PC-9 (cell line): ENCODE measurements at regions not wholly inside any gene's neighbourhood (a gene's known extent, or its start where the extent isn't known, plus 50 kb on each side); places are given as distances from the start of the nearest gene placed in this dataset.

Experiments
- BruUV-seq: library from RNA; stranded (reverse); fragments of 400-500 nt; replicated peaks from 2 replicates; lab custom pipeline; 2021; lab: Mats Ljungman, UMichigan
- CTCF ChIA-PET: fragments of 300-600 bp; sonication (Branson Sonifier 250); formaldehyde crosslinking; loops from one replicate; lab custom pipeline; 2022; ENCODE audit warnings: antibody characterized with exemption; lab: Charles Lee
- POLR2A ChIA-PET: fragments of 300-600 bp; sonication (Branson Sonifier 250); formaldehyde crosslinking; loops from one replicate; lab custom pipeline; 2022; ENCODE audit warnings: antibody characterized with exemption; ENCODE audit not compliant: unreplicated experiment; lab: Charles Lee
- DNase-seq, 2 experiments: peaks; one replicate each; pipeline versions ENCODE4 v3.0.0 to v3.0.0-alpha.2; 2015 to 2022; ENCODE audit warnings: mixed read lengths in 1 of 2
- H2AFZ ChIP-seq: fragments of 200-600 bp; sonication (generic); 2 replicates; pipeline ENCODE4 v1.8.1; 2017; ENCODE audit warnings: antibody characterized with exemption
- H3F3A ChIP-seq: fragments of 200-600 bp; sonication (generic); 2 replicates; pipeline ENCODE4 v1.8.1; 2017; ENCODE audit warnings: antibody characterized with exemption, mild to moderate bottlenecking, low read depth; ENCODE audit not compliant: insufficient read depth
- H3K27ac ChIP-seq: fragments of 200-600 bp; sonication (generic); 2 replicates; pipeline ENCODE4 v1.6.1; 2016; ENCODE audit warnings: mixed run types
- H3K27me3 ChIP-seq: fragments of 200-600 bp; sonication (generic); 2 replicates; pipeline ENCODE4 v1.6.1; 2016; ENCODE audit warnings: low read depth, mixed run types; ENCODE audit not compliant: insufficient read depth
- H3K36me3 ChIP-seq: fragments of 200-600 bp; sonication (generic); 2 replicates; pipeline ENCODE4 v1.6.1; 2016; ENCODE audit warnings: low read depth, mixed run types
- H3K4me1 ChIP-seq: fragments of 200-600 bp; sonication (generic); replicated peaks from 2 replicates; pipeline ENCODE4 v1.6.1; 2016; ENCODE audit warnings: mixed run types; ENCODE audit not compliant: insufficient read depth
- H3K4me2 ChIP-seq: fragments of 200-600 bp; sonication (generic); 2 replicates; pipeline ENCODE4 v1.6.1; 2017; ENCODE audit warnings: mixed run types
- H3K4me3 ChIP-seq: fragments of 200-600 bp; sonication (generic); 2 replicates; pipeline ENCODE4 v1.6.1; 2016; ENCODE audit warnings: mixed run types
- H3K79me2 ChIP-seq: fragments of 200-600 bp; sonication (generic); 2 replicates; pipeline ENCODE4 v1.6.1; 2017; ENCODE audit warnings: low read depth, mixed run types
- H3K9me2 ChIP-seq: fragments of 200-600 bp; sonication (generic); 2 replicates; pipeline ENCODE4 v1.8.1; 2017; ENCODE audit warnings: mild to moderate bottlenecking; ENCODE audit not compliant: insufficient read depth
- H3K9me3 ChIP-seq: fragments of 200-600 bp; sonication (generic); 2 replicates; pipeline ENCODE4 v1.8.1; 2016; ENCODE audit warnings: low read depth; ENCODE audit not compliant: insufficient read depth
- H4K20me1 ChIP-seq: fragments of 200-600 bp; sonication (generic); 2 replicates; pipeline ENCODE4 v1.8.1; 2017; ENCODE audit not compliant: insufficient read depth
- EZH2 ChIP-seq: fragments of 200-600 bp; sonication (generic); IDR thresholded peaks from 2 replicates; pipeline ENCODE4 v1.8.0; 2017; ENCODE audit warnings: antibody characterized with exemption, low read depth
- intact Hi-C: fragments of 100-400 bp; cut with micrococcal nuclease; formaldehyde crosslinking; loops from one replicate; pipeline ENCODE4 v1.10.0; 2022; ENCODE audit not compliant: unreplicated experiment
- TF ChIP-seq, protein P1 (sequence below): fragments of 200-600 bp; sonication (generic); conservative IDR thresholded peaks from 2 replicates; pipeline ENCODE4 v1.6.1; 2017; ENCODE audit warnings: mixed run types, antibody characterized with exemption, mild to moderate bottlenecking, moderate library complexity

DNA sequence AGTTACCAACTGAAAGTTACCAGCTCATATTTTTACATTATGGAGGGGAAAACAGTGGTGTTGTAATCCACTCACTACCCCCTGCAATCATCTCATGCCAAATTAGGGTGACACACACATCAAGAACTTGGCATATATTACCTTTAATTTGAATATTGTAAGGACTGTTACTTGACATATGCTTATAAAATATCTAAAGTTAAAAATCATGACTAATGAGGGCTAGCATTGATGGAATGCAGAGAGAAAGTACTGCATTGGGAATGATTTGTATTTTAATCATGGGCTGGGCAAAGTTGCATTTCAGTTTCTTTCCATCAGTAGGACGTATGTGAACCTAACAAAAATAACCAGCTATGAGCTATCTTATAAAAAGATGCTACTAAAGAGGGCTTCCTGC lies 517.5 kb upstream of the GRIA3 start:
- no peaks in the 10 kb centered on the region for H3K27me3 ChIP-seq

DNA sequence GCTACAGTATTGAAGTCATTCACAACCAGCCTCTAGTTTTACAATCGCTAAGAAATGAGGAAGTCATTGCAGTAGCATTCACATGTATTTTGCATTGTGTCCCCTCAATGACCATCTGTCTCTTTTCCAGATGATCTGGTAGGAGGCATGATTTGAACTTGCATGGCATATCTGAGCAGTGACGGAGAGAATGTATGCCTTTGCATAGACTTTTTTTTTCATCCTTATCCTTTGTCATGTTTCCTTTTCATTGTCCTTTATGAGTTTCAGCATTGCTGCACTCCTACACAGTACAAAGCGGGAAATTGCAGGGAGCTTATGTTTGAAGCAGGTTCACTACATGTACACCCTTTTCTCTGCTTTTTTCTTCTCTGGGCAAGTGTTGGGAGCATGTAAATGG lies 516.4 kb upstream of the GRIA3 start:
- POLR2A ChIA-PET: no interaction called here
- BruUV-seq: no TSS peak
- Histone ChIP-seq H3K4me2 (no peak overlapping the region), H3K4me3 (no peak overlapping the region), H3K9me3 (no peaks in the 10 kb centered on the region), H3K27ac (no peak overlapping the region), H3K27me3 (no peaks in the 10 kb centered on the region), H4K20me1 (no peaks in the 10 kb centered on the region), H3K9me2 (no peaks in the 10 kb centered on the region), H3K79me2 (no peaks in the 10 kb centered on the region), H3K4me1 (no peaks in the 10 kb centered on the region), H3K36me3 (no peaks in the 10 kb centered on the region), H2AFZ (no peak overlapping the region), H3F3A (no peaks in the 10 kb centered on the region)
- CTCF ChIA-PET: no interaction called here
- DNase-seq: no peak
- intact Hi-C loops: no loop called here
- TF ChIP-seq EZH2: no peak
- TF ChIP-seq, protein P1, sequence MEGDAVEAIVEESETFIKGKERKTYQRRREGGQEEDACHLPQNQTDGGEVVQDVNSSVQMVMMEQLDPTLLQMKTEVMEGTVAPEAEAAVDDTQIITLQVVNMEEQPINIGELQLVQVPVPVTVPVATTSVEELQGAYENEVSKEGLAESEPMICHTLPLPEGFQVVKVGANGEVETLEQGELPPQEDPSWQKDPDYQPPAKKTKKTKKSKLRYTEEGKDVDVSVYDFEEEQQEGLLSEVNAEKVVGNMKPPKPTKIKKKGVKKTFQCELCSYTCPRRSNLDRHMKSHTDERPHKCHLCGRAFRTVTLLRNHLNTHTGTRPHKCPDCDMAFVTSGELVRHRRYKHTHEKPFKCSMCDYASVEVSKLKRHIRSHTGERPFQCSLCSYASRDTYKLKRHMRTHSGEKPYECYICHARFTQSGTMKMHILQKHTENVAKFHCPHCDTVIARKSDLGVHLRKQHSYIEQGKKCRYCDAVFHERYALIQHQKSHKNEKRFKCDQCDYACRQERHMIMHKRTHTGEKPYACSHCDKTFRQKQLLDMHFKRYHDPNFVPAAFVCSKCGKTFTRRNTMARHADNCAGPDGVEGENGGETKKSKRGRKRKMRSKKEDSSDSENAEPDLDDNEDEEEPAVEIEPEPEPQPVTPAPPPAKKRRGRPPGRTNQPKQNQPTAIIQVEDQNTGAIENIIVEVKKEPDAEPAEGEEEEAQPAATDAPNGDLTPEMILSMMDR: no peak

More for the DNA sequence above, 517.5 kb upstream of the GRIA3 start:
- no peak overlapping the region for H3K27ac ChIP-seq
- no peaks in the 10 kb centered on the region for H3K36me3 ChIP-seq
- intact Hi-C loops: no loop called here
- no TSS peak for BruUV-seq
- CTCF ChIA-PET: no interaction called here
- POLR2A ChIA-PET: no interaction called here
- no peaks in the 10 kb centered on the region for H3K9me3 ChIP-seq
- H3K4me3 ChIP-seq: no peak overlapping the region
- H3K4me1 ChIP-seq: no peaks in the 10 kb centered on the region
- no peak overlapping the region for H2AFZ ChIP-seq
- no peaks in the 10 kb centered on the region for H3F3A ChIP-seq
- no peak overlapping the region for H3K4me2 ChIP-seq
- H3K9me2 ChIP-seq: no peaks in the 10 kb centered on the region
- H4K20me1 ChIP-seq: no peaks in the 10 kb centered on the region
- DNase-seq: no peak
- TF ChIP-seq, protein P1: no peak
- TF ChIP-seq EZH2: no peak
- no peaks in the 10 kb centered on the region for H3K79me2 ChIP-seq

DNA sequence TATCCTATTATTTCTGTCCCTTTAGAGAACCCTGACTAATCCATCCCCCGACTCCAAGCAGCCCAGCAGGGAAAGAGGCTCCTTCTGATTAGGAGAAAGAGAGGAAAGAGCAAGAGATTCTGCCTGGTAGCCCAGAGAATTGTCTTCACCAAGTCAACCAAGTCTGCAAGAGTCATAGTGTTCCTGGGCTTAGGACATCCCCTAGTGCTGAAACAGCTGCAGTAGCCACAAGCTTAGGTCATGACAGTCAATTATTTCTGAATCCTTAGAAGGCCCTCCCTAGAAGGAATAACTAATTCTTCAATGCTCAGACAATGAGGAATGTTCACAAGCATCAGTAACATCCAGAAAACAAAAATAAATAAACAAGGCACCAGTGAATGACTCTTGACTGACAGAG lies 480.3 kb upstream of the GRIA3 start:
- Histone ChIP-seq H3F3A (no peaks in the 10 kb centered on the region), H3K36me3 (no peaks in the 10 kb centered on the region), H2AFZ (no peak overlapping the region), H3K4me1 (no peaks in the 10 kb centered on the region), H3K4me3 (no peak overlapping the region), H3K9me3 (no peaks in the 10 kb centered on the region), H4K20me1 (no peaks in the 10 kb centered on the region), H3K27ac (no peak overlapping the region), H3K79me2 (no peaks in the 10 kb centered on the region), H3K27me3 (no peaks in the 10 kb centered on the region), H3K4me2 (no peak overlapping the region), H3K9me2 (no peaks in the 10 kb centered on the region)
- no TSS peak for BruUV-seq
- intact Hi-C loops: no loop called here
- POLR2A ChIA-PET: no interaction called here
- TF ChIP-seq, protein P1: no peak
- no peak for TF ChIP-seq EZH2
- no peak for DNase-seq
- CTCF ChIA-PET: no interaction called here
